OCI-LY1 (cell line): ENCODE measurements at regions not wholly inside any gene's neighbourhood (a gene's known extent, or its start where the extent isn't known, plus 50 kb on each side); places are given as distances from the start of the nearest gene placed in this dataset.

Source experiments
- H2AFZ ChIP-seq: fragments of 200-600 bp; sonication (generic), shearing (Covaris generic); 2 replicates; pipeline ENCODE4 v1.6.0; 2014; ENCODE audit warnings: antibody characterized with exemption, mild to moderate bottlenecking, low read length
- H3F3A ChIP-seq: fragments of 200-600 bp; sonication (generic), shearing (Covaris generic); 2 replicates; pipeline ENCODE4 v1.6.0; 2014; ENCODE audit warnings: mild to moderate bottlenecking, antibody characterized with exemption, low read length, moderate library complexity; ENCODE audit not compliant: insufficient read depth
- H3K27ac ChIP-seq: fragments of 200-600 bp; sonication (generic); 2 replicates; pipeline ENCODE4 v1.5.1; 2014; ENCODE audit warnings: low read length, mixed run types, mild to moderate bottlenecking, low read depth; ENCODE audit not compliant: poor library complexity, severe bottlenecking
- H3K27me3 ChIP-seq: fragments of 200-600 bp; sonication (generic); 2 replicates; pipeline ENCODE4 v1.6.0; 2014; ENCODE audit warnings: antibody characterized with exemption, mild to moderate bottlenecking, low read length, moderate library complexity; ENCODE audit not compliant: insufficient read depth
- H3K36me3 ChIP-seq: fragments of 200-600 bp; sonication (generic); 2 replicates; pipeline ENCODE4 v1.6.1; 2014; ENCODE audit warnings: mild to moderate bottlenecking, antibody characterized with exemption, low read length, moderate library complexity, mixed read lengths; ENCODE audit not compliant: insufficient read depth
- H3K4me1 ChIP-seq: fragments of 200-600 bp; sonication (generic); 2 replicates; pipeline ENCODE4 v1.5.1; 2014; ENCODE audit warnings: mild to moderate bottlenecking, low read length, moderate library complexity; ENCODE audit not compliant: insufficient read depth, severe bottlenecking
- H3K4me2 ChIP-seq: fragments of 200-600 bp; sonication (generic), shearing (Covaris generic); 2 replicates; pipeline ENCODE4 v1.6.1; 2014; ENCODE audit warnings: low read length
- H3K4me3 ChIP-seq: fragments of 200-600 bp; sonication (generic); 2 replicates; pipeline ENCODE4 v1.5.1; 2014; ENCODE audit warnings: low read length, low read depth, mild to moderate bottlenecking, mixed read lengths; ENCODE audit not compliant: poor library complexity, severe bottlenecking
- H3K79me2 ChIP-seq: fragments of 200-600 bp; shearing (Covaris generic); 2 replicates; pipeline ENCODE4 v1.6.1; 2016; ENCODE audit warnings: mixed run types, low read length, mixed read lengths; ENCODE audit not compliant: insufficient read depth
- H3K9ac ChIP-seq: fragments of 200-600 bp; sonication (generic), shearing (Covaris generic); 2 replicates; pipeline ENCODE4 v1.6.1; 2014; ENCODE audit warnings: mild to moderate bottlenecking, low read length, mixed read lengths
- H3K9me2 ChIP-seq: fragments of 200-600 bp; sonication (generic), shearing (Covaris generic); 2 replicates; pipeline ENCODE4 v1.6.1; 2014; ENCODE audit warnings: low read depth, mild to moderate bottlenecking, low read length, mixed read lengths
- H3K9me3 ChIP-seq: fragments of 200-600 bp; shearing (Covaris generic); 2 replicates; pipeline ENCODE4 v1.6.1; 2014; ENCODE audit warnings: low read length, mixed read lengths
- H4K20me1 ChIP-seq: fragments of 200-600 bp; sonication (generic), shearing (Covaris generic); 2 replicates; pipeline ENCODE4 v1.6.0; 2016; ENCODE audit warnings: mild to moderate bottlenecking, low read length; ENCODE audit not compliant: insufficient read depth
- CTCF ChIP-seq: fragments of 200-600 bp; sonication (generic), shearing (Covaris generic); IDR thresholded peaks from 2 replicates; pipeline ENCODE4 v1.5.1; 2017; ENCODE audit warnings: mild to moderate bottlenecking, antibody characterized with exemption, low read length, moderate library complexity, mixed read lengths
- EZH2 ChIP-seq: fragments of 200-600 bp; sonication (generic), shearing (Covaris generic); IDR thresholded peaks from 2 replicates; pipeline ENCODE4 v1.8.0; 2017; ENCODE audit warnings: borderline replicate concordance, mixed run types, mild to moderate bottlenecking, antibody characterized with exemption, low read length, moderate library complexity, mixed read lengths

DNA sequence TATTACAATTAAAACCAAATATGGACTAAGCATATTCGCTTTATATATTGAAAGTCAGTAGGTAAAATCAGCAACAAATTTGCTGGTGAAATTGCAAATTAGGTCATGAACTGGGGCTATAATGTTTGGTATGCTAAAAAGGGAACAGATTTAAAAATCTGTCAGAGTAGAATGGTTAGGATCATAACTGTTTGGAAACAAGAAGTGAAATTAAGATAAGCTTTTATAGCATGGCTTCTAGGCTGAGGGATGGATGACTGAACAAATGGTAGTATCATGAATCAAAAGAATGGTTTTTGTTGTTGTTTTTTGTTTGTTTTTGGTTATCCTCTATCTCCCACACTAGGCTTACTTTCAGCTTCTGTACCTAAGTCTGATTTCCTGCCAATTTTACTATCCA lies 1090.4 kb downstream of the PCDH9 start:
- no peaks in the 10 kb centered on the region for H3K27me3 ChIP-seq
- TF ChIP-seq EZH2 (no peak), CTCF (no peak)
- H3K9me3 ChIP-seq: peaks cover 6% of the 10 kb centered on the region; the same call in 1 of the 2 replicates
- peak overlapping the region; percentile 64 for H3K4me2 ChIP-seq
- peaks cover 5% of the 10 kb centered on the region; the same call in 1 of the 2 replicates for H3K36me3 ChIP-seq
- no peaks in the 10 kb centered on the region for H3K9me2 ChIP-seq
- H2AFZ ChIP-seq: peak overlapping the region; percentile 11
- H3K9ac ChIP-seq: no peak overlapping the region
- peak overlapping the region; percentile 34 for H3K4me3 ChIP-seq
- no peaks in the 10 kb centered on the region for H3K79me2 ChIP-seq
- H3K4me1 ChIP-seq: peaks cover 43% of the 10 kb centered on the region
- H3K27ac ChIP-seq: peak overlapping the region; percentile 95
- H4K20me1 ChIP-seq: no peaks in the 10 kb centered on the region
- H3F3A ChIP-seq: peaks cover 6% of the 10 kb centered on the region; the same call in 1 of the 2 replicates

GRCh38 chr13:66139250-66139649 lies 1090.9 kb downstream of the PCDH9 start:
- Histone ChIP-seq H3K4me2 (peak overlapping the region; percentile 64), H3K36me3 (peaks cover 5% of the 10 kb centered on the region; the same call in 1 of the 2 replicates), H2AFZ (peak overlapping the region; percentile 11), H3K4me3 (peak overlapping the region; percentile 34), H3K27ac (peak overlapping the region; percentile 95), H3K9me2 (no peaks in the 10 kb centered on the region), H3K79me2 (no peaks in the 10 kb centered on the region), H4K20me1 (no peaks in the 10 kb centered on the region), H3K9me3 (peaks cover 6% of the 10 kb centered on the region; the same call in 1 of the 2 replicates), H3K9ac (peak overlapping the region; percentile 41), H3F3A (peaks cover 6% of the 10 kb centered on the region; the same call in 1 of the 2 replicates), H3K27me3 (no peaks in the 10 kb centered on the region), H3K4me1 (peaks cover 43% of the 10 kb centered on the region)
- TF ChIP-seq CTCF (no peak), EZH2 (no peak)

DNA sequence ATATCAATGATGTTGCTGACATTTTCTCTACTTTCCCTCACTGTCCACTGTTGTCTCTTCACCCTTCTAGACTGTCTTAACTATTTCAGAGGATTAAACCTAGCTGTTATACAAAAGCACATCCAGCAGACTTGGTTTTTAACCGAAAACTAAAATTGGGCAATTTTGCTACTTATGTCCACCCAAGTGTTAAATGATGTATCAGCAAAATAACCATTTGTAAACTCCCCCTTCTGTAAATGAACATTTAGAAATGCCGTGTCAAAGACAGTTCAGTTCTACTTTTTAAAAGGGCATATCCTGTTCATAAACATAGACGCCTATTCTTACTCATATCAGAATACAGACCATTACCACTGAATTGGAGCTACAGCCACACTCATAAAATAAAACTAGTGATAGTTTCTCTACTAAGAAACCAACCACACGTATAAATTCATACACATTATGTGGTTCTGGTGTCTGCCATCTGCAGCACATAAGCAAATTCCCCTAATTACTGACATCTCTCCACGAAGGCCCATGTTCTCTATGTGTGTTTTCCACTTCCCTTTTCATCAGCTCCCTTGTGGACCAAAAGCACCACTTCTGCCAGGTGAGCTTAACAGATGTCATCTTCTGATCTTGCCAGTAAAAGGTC lies 1091.8 kb downstream of the PCDH9 start:
- Histone ChIP-seq H3K4me1 (peaks cover 43% of the 10 kb centered on the region), H3K27ac (peak overlapping the region; percentile 95), H3K4me2 (peak overlapping the region; percentile 64), H2AFZ (peak overlapping the region; percentile 86), H3K79me2 (no peaks in the 10 kb centered on the region), H3K4me3 (peak overlapping the region; percentile 34), H3K27me3 (no peaks in the 10 kb centered on the region), H3K36me3 (peaks cover 5% of the 10 kb centered on the region; the same call in 1 of the 2 replicates), H3K9ac (peak overlapping the region; percentile 49), H3F3A (peaks cover 6% of the 10 kb centered on the region; the same call in 1 of the 2 replicates), H3K9me3 (peaks cover 6% of the 10 kb centered on the region; the same call in 1 of the 2 replicates), H4K20me1 (no peaks in the 10 kb centered on the region), H3K9me2 (no peaks in the 10 kb centered on the region)
- TF ChIP-seq EZH2 (no peak), CTCF (no peak)
